Astrocyte (in vitro differentiated cells and primary cell): ENCODE measurements at regions not wholly inside any gene's neighbourhood (a gene's known extent, or its start where the extent isn't known, plus 50 kb on each side); places are given as distances from the start of the nearest gene placed in this dataset.

Experiments
- DNase-seq: peaks from one replicate; pipeline ENCODE4 v3.0.0-alpha.2; 2010; ENCODE audit warnings: low read depth
- FAIRE-seq: peaks from 2 replicates; lab custom pipeline; 2011; peaks lifted over from hg19 to GRCh38; lab: Jason Lieb, UNC
- H2AFZ ChIP-seq: 2 replicates; pipeline ENCODE4 v1.6.0; 2012; ENCODE audit warnings: low read depth, low read length, inconsistent platforms
- H3K27ac ChIP-seq: 2 replicates; pipeline ENCODE4 v1.5.1; 2011; ENCODE audit warnings: low read depth, low read length, inconsistent platforms
- H3K27me3 ChIP-seq: 2 replicates; pipeline ENCODE4 v1.6.0; 2011; ENCODE audit warnings: low read length, inconsistent platforms; ENCODE audit not compliant: insufficient read depth
- H3K36me3 ChIP-seq: 2 replicates; pipeline ENCODE4 v1.5.1; 2011; ENCODE audit warnings: low read length, inconsistent platforms; ENCODE audit not compliant: insufficient read depth
- H3K4me1 ChIP-seq: 2 replicates; pipeline ENCODE4 v1.5.1; 2011; ENCODE audit warnings: low read length, inconsistent platforms; ENCODE audit not compliant: insufficient read depth
- H3K4me2 ChIP-seq: 2 replicates; pipeline ENCODE4 v1.6.0; 2012; ENCODE audit warnings: low read length, inconsistent platforms
- H3K4me3 ChIP-seq: 2 replicates; pipeline ENCODE4 v1.5.1; 2011; ENCODE audit warnings: low read depth, mild to moderate bottlenecking, low read length, inconsistent platforms; ENCODE audit not compliant: insufficient read depth
- H3K79me2 ChIP-seq: 2 replicates; pipeline ENCODE4 v1.6.0; 2012; ENCODE audit warnings: mild to moderate bottlenecking, low read length, inconsistent platforms; ENCODE audit not compliant: insufficient read depth
- H3K9ac ChIP-seq: 2 replicates; pipeline ENCODE4 v1.6.0; 2012; ENCODE audit warnings: mild to moderate bottlenecking, low read length, inconsistent platforms
- H3K9me3 ChIP-seq: 2 replicates; pipeline ENCODE4 v1.5.1; 2012; ENCODE audit warnings: low read depth, mild to moderate bottlenecking, low read length, inconsistent platforms; ENCODE audit not compliant: insufficient read depth
- H4K20me1 ChIP-seq: 2 replicates; pipeline ENCODE4 v1.6.0; 2012; ENCODE audit warnings: low read length, inconsistent platforms; ENCODE audit not compliant: insufficient read depth
- H3K27ac Mint-ChIP-seq: one replicate; pipeline ENCODE4 v1.8.0; 2021; ENCODE audit warnings: mild to moderate bottlenecking, mixed read lengths; ENCODE audit not compliant: unreplicated experiment
- H3K27me3 Mint-ChIP-seq: one replicate; pipeline ENCODE4 v1.8.0; 2021; ENCODE audit warnings: low read depth, mixed read lengths; ENCODE audit not compliant: unreplicated experiment
- H3K36me3 Mint-ChIP-seq: one replicate; pipeline ENCODE4 v1.8.0; 2021; ENCODE audit warnings: low read depth, mixed read lengths; ENCODE audit not compliant: unreplicated experiment
- H3K4me1 Mint-ChIP-seq: one replicate; pipeline ENCODE4 v1.8.0; 2021; ENCODE audit warnings: low read depth, mixed read lengths; ENCODE audit not compliant: unreplicated experiment
- H3K4me3 Mint-ChIP-seq: one replicate; pipeline ENCODE4 v1.8.0; 2021; ENCODE audit warnings: mild to moderate bottlenecking, moderate library complexity, mixed read lengths; ENCODE audit not compliant: unreplicated experiment
- H3K9me3 Mint-ChIP-seq: one replicate; pipeline ENCODE4 v1.8.0; 2021; ENCODE audit warnings: mild to moderate bottlenecking, mixed read lengths; ENCODE audit not compliant: unreplicated experiment
- CTCF ChIP-seq: IDR thresholded peaks from 2 replicates; pipeline ENCODE4 v1.5.1; 2011; ENCODE audit warnings: low read depth, mild to moderate bottlenecking, inconsistent platforms, low read length, moderate library complexity; ENCODE audit not compliant: insufficient read depth
- EZH2 ChIP-seq: IDR thresholded peaks from 2 replicates; pipeline ENCODE4 v1.6.1; 2012; ENCODE audit warnings: mild to moderate bottlenecking, low read length, inconsistent platforms; ENCODE audit not compliant: insufficient read depth

- no peak for DNase-seq
- no peaks in the 10 kb centered on the region for H3K27me3 Mint-ChIP-seq
- no peak overlapping the region for H3K4me2 ChIP-seq
- H3K9me3 Mint-ChIP-seq = no peaks in the 10 kb centered on the region
- no peak overlapping the region for H3K27ac ChIP-seq
- H3K9ac ChIP-seq = no peak overlapping the region
- H3K4me1 Mint-ChIP-seq = peaks cover 1% of the 10 kb centered on the region
- no peak overlapping the region for H3K4me3 ChIP-seq
- TF ChIP-seq EZH2 = no peak
- no peak for TF ChIP-seq CTCF
- H3K36me3 ChIP-seq = no peaks in the 10 kb centered on the region
- no peak overlapping the region for H3K27ac Mint-ChIP-seq
- H3K79me2 ChIP-seq = no peaks in the 10 kb centered on the region
- H2AFZ ChIP-seq = no peak overlapping the region
- no peak overlapping the region for H3K4me3 Mint-ChIP-seq
- no peaks in the 10 kb centered on the region for H3K9me3 ChIP-seq
- no peaks in the 10 kb centered on the region for H4K20me1 ChIP-seq
- FAIRE-seq = no peak
- H3K27me3 ChIP-seq = no peaks in the 10 kb centered on the region
- no peaks in the 10 kb centered on the region for H3K4me1 ChIP-seq
- H3K36me3 Mint-ChIP-seq = peaks cover 3% of the 10 kb centered on the region
Measured at GRCh38 chr1:65055747-65056146, 89.4 kb upstream of the JAK1 start.

GRCh38 chr1:65056234-65056633 lies 89.9 kb upstream of the JAK1 start:
- H3K36me3 ChIP-seq = no peaks in the 10 kb centered on the region
- H3K4me3 ChIP-seq = no peak overlapping the region
- no peaks in the 10 kb centered on the region for H3K9me3 ChIP-seq
- H2AFZ ChIP-seq = no peak overlapping the region
- no peaks in the 10 kb centered on the region for H4K20me1 ChIP-seq
- H3K27ac Mint-ChIP-seq = no peak overlapping the region
- no peaks in the 10 kb centered on the region for H3K4me1 ChIP-seq
- H3K36me3 Mint-ChIP-seq = peaks cover 3% of the 10 kb centered on the region
- DNase-seq = no peak
- H3K79me2 ChIP-seq = no peaks in the 10 kb centered on the region
- no peak overlapping the region for H3K4me2 ChIP-seq
- no peak overlapping the region for H3K27ac ChIP-seq
- no peaks in the 10 kb centered on the region for H3K27me3 ChIP-seq
- TF ChIP-seq CTCF (no peak), EZH2 (no peak)
- H3K4me3 Mint-ChIP-seq = no peak overlapping the region
- H3K27me3 Mint-ChIP-seq = no peaks in the 10 kb centered on the region
- no peak for FAIRE-seq
- H3K9me3 Mint-ChIP-seq = no peaks in the 10 kb centered on the region
- H3K9ac ChIP-seq = no peak overlapping the region
- peaks cover 1% of the 10 kb centered on the region for H3K4me1 Mint-ChIP-seq

GRCh38 chr1:65056866-65057265 lies 90.5 kb upstream of the JAK1 start:
- H3K36me3 Mint-ChIP-seq = peaks cover 3% of the 10 kb centered on the region
- no peak overlapping the region for H3K4me3 Mint-ChIP-seq
- Histone ChIP-seq H3K9me3 (no peaks in the 10 kb centered on the region), H3K27ac (no peak overlapping the region), H3K36me3 (no peaks in the 10 kb centered on the region), H3K4me1 (no peaks in the 10 kb centered on the region), H2AFZ (no peak overlapping the region), H3K9ac (no peak overlapping the region), H3K79me2 (no peaks in the 10 kb centered on the region), H3K4me2 (no peak overlapping the region), H4K20me1 (no peaks in the 10 kb centered on the region), H3K4me3 (no peak overlapping the region), H3K27me3 (no peaks in the 10 kb centered on the region)
- no peak for DNase-seq
- H3K27ac Mint-ChIP-seq = no peak overlapping the region
- TF ChIP-seq CTCF = no peak
- TF ChIP-seq EZH2 = no peak
- no peak for FAIRE-seq
- peaks cover 1% of the 10 kb centered on the region for H3K4me1 Mint-ChIP-seq
- H3K27me3 Mint-ChIP-seq = no peaks in the 10 kb centered on the region
- H3K9me3 Mint-ChIP-seq = no peaks in the 10 kb centered on the region
